ENCODE measurements at regions not wholly inside any gene's neighbourhood (a gene's known extent, or its start where the extent isn't known, plus 50 kb on each side); places are given as distances from the start of the nearest gene placed in this dataset.

- no peak for TF ChIP-seq FOXK2 (conservative IDR thresholded peaks at IDR 0.05 in 1 of 2, IDR thresholded peaks at IDR 0.05 in 1 of 2; ENCODE audit: low read depth in 2 of 2)
- TF ChIP-seq, protein P1, sequence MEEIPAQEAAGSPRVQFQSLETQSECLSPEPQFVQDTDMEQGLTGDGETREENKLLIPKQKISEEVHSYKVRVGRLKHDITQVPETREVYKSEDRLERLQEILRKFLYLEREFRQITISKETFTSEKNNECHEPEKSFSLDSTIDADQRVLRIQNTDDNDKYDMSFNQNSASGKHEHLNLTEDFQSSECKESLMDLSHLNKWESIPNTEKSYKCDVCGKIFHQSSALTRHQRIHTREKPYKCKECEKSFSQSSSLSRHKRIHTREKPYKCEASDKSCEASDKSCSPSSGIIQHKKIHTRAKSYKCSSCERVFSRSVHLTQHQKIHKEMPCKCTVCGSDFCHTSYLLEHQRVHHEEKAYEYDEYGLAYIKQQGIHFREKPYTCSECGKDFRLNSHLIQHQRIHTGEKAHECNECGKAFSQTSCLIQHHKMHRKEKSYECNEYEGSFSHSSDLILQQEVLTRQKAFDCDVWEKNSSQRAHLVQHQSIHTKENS (CRISPR knock-in tag; IDR thresholded peaks at IDR 0.05): no peak
- no peak for TF ChIP-seq NFXL1 (CRISPR knock-in tag; IDR thresholded peaks at IDR 0.05)
- no peak for TF ChIP-seq ATF1 (CRISPR knock-in tag; IDR thresholded peaks at IDR 0.05)
- no peak for TF ChIP-seq ATF1 (tag; IDR thresholded peaks at IDR 0.05)
- TF ChIP-seq CREBBP (IDR thresholded peaks at IDR 0.05; ENCODE audit: low read depth, low read length): no peak
- no peak for TF ChIP-seq ZNF165 (CRISPR knock-in tag; IDR thresholded peaks at IDR 0.05; ENCODE audit: borderline replicate concordance)
- TF ChIP-seq, protein P2, sequence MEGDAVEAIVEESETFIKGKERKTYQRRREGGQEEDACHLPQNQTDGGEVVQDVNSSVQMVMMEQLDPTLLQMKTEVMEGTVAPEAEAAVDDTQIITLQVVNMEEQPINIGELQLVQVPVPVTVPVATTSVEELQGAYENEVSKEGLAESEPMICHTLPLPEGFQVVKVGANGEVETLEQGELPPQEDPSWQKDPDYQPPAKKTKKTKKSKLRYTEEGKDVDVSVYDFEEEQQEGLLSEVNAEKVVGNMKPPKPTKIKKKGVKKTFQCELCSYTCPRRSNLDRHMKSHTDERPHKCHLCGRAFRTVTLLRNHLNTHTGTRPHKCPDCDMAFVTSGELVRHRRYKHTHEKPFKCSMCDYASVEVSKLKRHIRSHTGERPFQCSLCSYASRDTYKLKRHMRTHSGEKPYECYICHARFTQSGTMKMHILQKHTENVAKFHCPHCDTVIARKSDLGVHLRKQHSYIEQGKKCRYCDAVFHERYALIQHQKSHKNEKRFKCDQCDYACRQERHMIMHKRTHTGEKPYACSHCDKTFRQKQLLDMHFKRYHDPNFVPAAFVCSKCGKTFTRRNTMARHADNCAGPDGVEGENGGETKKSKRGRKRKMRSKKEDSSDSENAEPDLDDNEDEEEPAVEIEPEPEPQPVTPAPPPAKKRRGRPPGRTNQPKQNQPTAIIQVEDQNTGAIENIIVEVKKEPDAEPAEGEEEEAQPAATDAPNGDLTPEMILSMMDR (IDR thresholded peaks at IDR 0.05 in 2 of 3, conservative IDR thresholded peaks at IDR 0.05 in 1 of 3; ENCODE audit: insufficient read depth in 2 of 3, low read depth in 1 of 3, low read length in 3 of 3): peak; percentile 65 to 83 (median 79)
- TF ChIP-seq ARHGAP35 (IDR thresholded peaks at IDR 0.05; ENCODE audit: partially characterized antibody): no peak
- TF ChIP-seq BDP1 (IDR thresholded peaks at IDR 0.05; ENCODE audit: insufficient read depth, insufficient read length): no peak
- no peak for TF ChIP-seq ASH1L (IDR thresholded peaks at IDR 0.05; ENCODE audit: borderline replicate concordance, low read depth, partially characterized antibody)
- TF ChIP-seq IRF9 (tag; IDR thresholded peaks at IDR 0.05): no peak
- no peak for TF ChIP-seq GMEB1 (CRISPR knock-in tag; IDR thresholded peaks at IDR 0.05)
These were observed 759.5 kb downstream of the TAF11L14 start (continued) for GRCh38 chr5:18393565-18394442.
